Ectodermal cell (in vitro differentiated cells): ENCODE measurements at regions not wholly inside any gene's neighbourhood (a gene's known extent, or its start where the extent isn't known, plus 50 kb on each side); places are given as distances from the start of the nearest gene placed in this dataset.

Experiments used
- H3K27ac ChIP-seq: 2 replicates; pipeline ENCODE4 v1.7.0; 2013; ENCODE audit warnings: mild to moderate bottlenecking, low read depth, low read length; ENCODE audit not compliant: insufficient read depth, poor library complexity, severe bottlenecking
- H3K27me3 ChIP-seq: 2 replicates; pipeline ENCODE4 v1.7.0; 2013; ENCODE audit warnings: mild to moderate bottlenecking, low read length; ENCODE audit not compliant: insufficient read depth, control insufficient read depth, poor library complexity, severe bottlenecking
- H3K36me3 ChIP-seq: one replicate; pipeline ENCODE4 v1.7.0; 2013; ENCODE audit warnings: low read length; ENCODE audit not compliant: control insufficient read depth, insufficient read depth
- H3K4me1 ChIP-seq: one replicate; pipeline ENCODE4 v1.7.0; 2013; ENCODE audit warnings: low read length; ENCODE audit not compliant: control insufficient read depth, insufficient read depth
- H3K4me3 ChIP-seq: 2 replicates; pipeline ENCODE4 v1.7.0; 2013; ENCODE audit warnings: low read depth, low read length, control low read depth; ENCODE audit not compliant: insufficient read depth
- H3K9me3 ChIP-seq: 2 replicates; pipeline ENCODE4 v1.7.0; 2013; ENCODE audit warnings: mild to moderate bottlenecking, low read length, moderate library complexity; ENCODE audit not compliant: control insufficient read depth
- WGBS, 2 experiments: methylation state at CpG; one replicate each; pipeline ENCODE4 v1.1.7; 2013; ENCODE audit warnings: missing lambda C conversion rate in 2 of 2; 5-methylcytosine and 5-hydroxymethylcytosine counted together

DNA sequence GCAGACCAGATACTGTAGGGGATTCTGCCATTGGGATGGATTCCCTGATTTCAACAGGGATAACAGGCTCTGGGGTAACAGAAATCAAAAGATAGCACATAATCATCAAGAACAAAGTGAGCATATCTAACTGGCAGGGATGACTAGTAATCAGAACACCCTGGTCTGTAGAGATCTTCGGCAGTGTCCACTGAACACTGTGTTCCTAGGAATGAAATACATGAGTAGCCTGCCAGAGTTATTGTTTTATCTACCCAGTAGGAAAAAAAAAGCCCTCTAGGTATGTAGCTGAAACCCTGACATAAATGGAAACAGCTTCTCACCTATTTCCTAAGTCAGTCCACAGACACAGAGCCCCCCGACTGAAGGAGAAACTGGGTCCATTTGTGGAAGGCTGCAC, 340.3 kb upstream of the ZNF385D start:
- Histone ChIP-seq H3K27ac (no peak overlapping the region), H3K36me3 (no peaks in the 10 kb centered on the region), H3K27me3 (no peaks in the 10 kb centered on the region), H3K4me3 (no peak overlapping the region), H3K4me1 (no peaks in the 10 kb centered on the region), H3K9me3 (no peaks in the 10 kb centered on the region)
- WGBS, 2 experiments: 91 to 100% methylated on average over 1 to 2 of the region's 2 CpGs

- H3K9me3 ChIP-seq: no peaks in the 10 kb centered on the region
- H3K27me3 ChIP-seq: no peaks in the 10 kb centered on the region
- 86 to 87% methylated on average over 2 of the region's 2 CpGs for WGBS, 2 experiments
- no peaks in the 10 kb centered on the region for H3K4me1 ChIP-seq
- no peak overlapping the region for H3K4me3 ChIP-seq
- no peaks in the 10 kb centered on the region for H3K36me3 ChIP-seq
- no peak overlapping the region for H3K27ac ChIP-seq
These were observed 347.0 kb upstream of the ZNF385D start for GRCh38 chr3:22098021-22098420.

- Histone ChIP-seq H3K4me1 (no peaks in the 10 kb centered on the region), H3K27me3 (no peaks in the 10 kb centered on the region)
- 83 to 87% methylated on average over 5 to 6 of the region's 6 CpGs for WGBS, 2 experiments
These were observed 350.3 kb upstream of the ZNF385D start for GRCh38 chr3:22101351-22101750.

GRCh38 chr3:22101811-22102210, 350.8 kb upstream of the ZNF385D start:
- Histone ChIP-seq H3K4me1 (no peaks in the 10 kb centered on the region), H3K27ac (no peak overlapping the region), H3K4me3 (no peak overlapping the region), H3K27me3 (no peaks in the 10 kb centered on the region), H3K9me3 (no peaks in the 10 kb centered on the region), H3K36me3 (no peaks in the 10 kb centered on the region)
- WGBS, 2 experiments: 86% methylated on average over 1 of the region's 1 CpG; no CpG with 5 or more reads in 1 of the 2 experiments

More at GRCh38 chr3:22101351-22101750, 350.3 kb upstream of the ZNF385D start:
- no peaks in the 10 kb centered on the region for H3K9me3 ChIP-seq
- no peak overlapping the region for H3K4me3 ChIP-seq
- H3K27ac ChIP-seq: no peak overlapping the region
- no peaks in the 10 kb centered on the region for H3K36me3 ChIP-seq

DNA sequence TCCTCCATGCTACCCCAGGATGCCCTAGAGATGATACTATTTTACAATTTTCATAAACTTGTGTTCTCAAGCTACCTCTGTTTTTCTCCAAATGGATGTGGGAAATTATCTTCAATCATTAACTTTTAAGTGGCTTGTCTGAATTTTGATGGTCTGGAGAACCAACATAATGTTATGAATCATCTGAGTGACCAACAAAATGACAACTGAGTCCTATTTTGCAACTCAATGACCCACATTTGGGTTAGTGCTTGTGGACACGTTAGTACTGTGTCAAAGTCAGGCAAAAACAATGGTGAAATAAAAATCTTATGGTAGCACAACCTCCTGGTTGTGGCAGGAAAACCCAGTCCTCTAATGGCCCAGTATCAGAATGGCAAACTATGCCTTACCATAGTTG, 352.4 kb upstream of the ZNF385D start:
- no peaks in the 10 kb centered on the region for H3K36me3 ChIP-seq
- no peaks in the 10 kb centered on the region for H3K9me3 ChIP-seq
- H3K27ac ChIP-seq: no peak overlapping the region
- no peaks in the 10 kb centered on the region for H3K27me3 ChIP-seq
- 88 to 100% methylated on average over 1 of the region's 1 CpG for WGBS, 2 experiments
- H3K4me3 ChIP-seq: no peak overlapping the region
- H3K4me1 ChIP-seq: no peaks in the 10 kb centered on the region

- Histone ChIP-seq H3K4me1 (no peaks in the 10 kb centered on the region), H3K9me3 (no peaks in the 10 kb centered on the region), H3K27me3 (no peaks in the 10 kb centered on the region), H3K36me3 (no peaks in the 10 kb centered on the region), H3K27ac (no peak overlapping the region), H3K4me3 (no peak overlapping the region)
- 86 to 92% methylated on average over 5 of the region's 5 CpGs for WGBS, 2 experiments
These were observed 355.3 kb upstream of the ZNF385D start for GRCh38 chr3:22106213-22106896.

GRCh38 chr3:22111226-22111625, 360.2 kb upstream of the ZNF385D start:
- no peaks in the 10 kb centered on the region for H3K4me1 ChIP-seq
- no peaks in the 10 kb centered on the region for H3K27me3 ChIP-seq
- 76 to 77% methylated on average over 5 of the region's 5 CpGs for WGBS, 2 experiments
- no peak overlapping the region for H3K4me3 ChIP-seq
- no peak overlapping the region for H3K27ac ChIP-seq
- no peaks in the 10 kb centered on the region for H3K36me3 ChIP-seq
- no peaks in the 10 kb centered on the region for H3K9me3 ChIP-seq

- Histone ChIP-seq H3K4me3 (no peak overlapping the region), H3K9me3 (no peaks in the 10 kb centered on the region), H3K27me3 (no peaks in the 10 kb centered on the region), H3K4me1 (no peaks in the 10 kb centered on the region), H3K27ac (no peak overlapping the region), H3K36me3 (no peaks in the 10 kb centered on the region)
- WGBS, 2 experiments: 96 to 100% methylated on average over 3 of the region's 3 CpGs
These were observed 362.4 kb upstream of the ZNF385D start for GRCh38 chr3:22113453-22113852.

GRCh38 chr3:22115581-22115980, 364.6 kb upstream of the ZNF385D start:
- no peaks in the 10 kb centered on the region for H3K36me3 ChIP-seq
- H3K27ac ChIP-seq: no peak overlapping the region
- WGBS, 2 experiments: 97 to 99% methylated on average over 4 of the region's 4 CpGs
- no peak overlapping the region for H3K4me3 ChIP-seq
- H3K27me3 ChIP-seq: no peaks in the 10 kb centered on the region
- H3K9me3 ChIP-seq: no peaks in the 10 kb centered on the region
- H3K4me1 ChIP-seq: no peaks in the 10 kb centered on the region

DNA sequence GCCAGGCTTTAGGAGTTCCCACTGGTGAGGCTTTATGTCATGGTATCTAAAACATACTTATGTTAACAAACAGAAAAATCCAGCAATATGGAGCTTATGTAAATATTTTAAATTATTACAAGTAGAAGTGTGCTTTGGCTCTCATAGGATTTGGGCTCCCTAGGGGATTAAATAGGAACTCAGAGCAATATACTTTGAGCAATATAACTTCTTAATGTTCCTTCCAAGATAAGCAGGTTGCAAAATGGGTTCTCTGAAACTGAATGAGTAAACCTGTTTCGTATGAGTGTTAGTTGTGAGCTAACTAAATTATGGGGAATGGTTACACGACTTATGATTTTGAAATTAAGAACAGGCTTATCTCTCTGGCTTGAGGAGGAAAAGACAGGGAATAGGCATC, 366.1 kb upstream of the ZNF385D start:
- 91 to 96% methylated on average over 2 of the region's 2 CpGs for whole genome bisulfite sequencing, 2 experiments
- Histone ChIP-seq H3K36me3 (no peaks in the 10 kb centered on the region), H3K9me3 (no peaks in the 10 kb centered on the region), H3K27ac (no peak overlapping the region), H3K27me3 (no peaks in the 10 kb centered on the region), H3K4me1 (no peaks in the 10 kb centered on the region), H3K4me3 (no peak overlapping the region)
